SU-DHL-6 (cell line): ENCODE measurements at regions not wholly inside any gene's neighbourhood (a gene's known extent, or its start where the extent isn't known, plus 50 kb on each side); places are given as distances from the start of the nearest gene placed in this dataset.

Source experiments
- EZH2phosphoT487 ChIP-seq: fragments of 200-600 bp; sonication (generic), shearing (Covaris generic); conservative IDR thresholded peaks from 2 replicates; pipeline ENCODE4 v1.6.1; 2018; ENCODE audit warnings: mild to moderate bottlenecking, antibody characterized with exemption, low read length, moderate library complexity, mixed read lengths
- TF ChIP-seq, protein P1 (sequence below): fragments of 200-600 bp; sonication (generic); IDR thresholded peaks from one replicate; pipeline ENCODE4 v1.5.1; 2017; ENCODE audit warnings: antibody characterized with exemption, mild to moderate bottlenecking, low read length, moderate library complexity; ENCODE audit not compliant: insufficient read depth, poor library complexity, severe bottlenecking

- TF ChIP-seq, protein P1, sequence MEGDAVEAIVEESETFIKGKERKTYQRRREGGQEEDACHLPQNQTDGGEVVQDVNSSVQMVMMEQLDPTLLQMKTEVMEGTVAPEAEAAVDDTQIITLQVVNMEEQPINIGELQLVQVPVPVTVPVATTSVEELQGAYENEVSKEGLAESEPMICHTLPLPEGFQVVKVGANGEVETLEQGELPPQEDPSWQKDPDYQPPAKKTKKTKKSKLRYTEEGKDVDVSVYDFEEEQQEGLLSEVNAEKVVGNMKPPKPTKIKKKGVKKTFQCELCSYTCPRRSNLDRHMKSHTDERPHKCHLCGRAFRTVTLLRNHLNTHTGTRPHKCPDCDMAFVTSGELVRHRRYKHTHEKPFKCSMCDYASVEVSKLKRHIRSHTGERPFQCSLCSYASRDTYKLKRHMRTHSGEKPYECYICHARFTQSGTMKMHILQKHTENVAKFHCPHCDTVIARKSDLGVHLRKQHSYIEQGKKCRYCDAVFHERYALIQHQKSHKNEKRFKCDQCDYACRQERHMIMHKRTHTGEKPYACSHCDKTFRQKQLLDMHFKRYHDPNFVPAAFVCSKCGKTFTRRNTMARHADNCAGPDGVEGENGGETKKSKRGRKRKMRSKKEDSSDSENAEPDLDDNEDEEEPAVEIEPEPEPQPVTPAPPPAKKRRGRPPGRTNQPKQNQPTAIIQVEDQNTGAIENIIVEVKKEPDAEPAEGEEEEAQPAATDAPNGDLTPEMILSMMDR, result no peak
- TF ChIP-seq EZH2phosphoT487, result no peak
Measured at GRCh38 chr13:73803997-73804396, 330.2 kb downstream of the KLF12 start.
